ENCODE measurements at regions not wholly inside any gene's neighbourhood (a gene's known extent, or its start where the extent isn't known, plus 50 kb on each side); places are given as distances from the start of the nearest gene placed in this dataset.
"Not testable (repeated sequence)": the region's sequence is repeated elsewhere in the genome, so short reads cannot be mapped to it uniquely, and the experiment has no call there.

- Histone ChIP-seq H3K9me3 (peaks cover 0 to under 1% of the 10 kb centered on the region in 2 donors), H3K27me3 (no peaks in the 10 kb centered on the region), H3K27ac (no peak overlapping the region), H3K36me3 (no peaks in the 10 kb centered on the region), H3K4me1 (no peaks in the 10 kb centered on the region), H3K4me3 (no peak overlapping the region)
- intact Hi-C loops (cut with DNase I): no loop called here
- TF ChIP-seq, protein P1, sequence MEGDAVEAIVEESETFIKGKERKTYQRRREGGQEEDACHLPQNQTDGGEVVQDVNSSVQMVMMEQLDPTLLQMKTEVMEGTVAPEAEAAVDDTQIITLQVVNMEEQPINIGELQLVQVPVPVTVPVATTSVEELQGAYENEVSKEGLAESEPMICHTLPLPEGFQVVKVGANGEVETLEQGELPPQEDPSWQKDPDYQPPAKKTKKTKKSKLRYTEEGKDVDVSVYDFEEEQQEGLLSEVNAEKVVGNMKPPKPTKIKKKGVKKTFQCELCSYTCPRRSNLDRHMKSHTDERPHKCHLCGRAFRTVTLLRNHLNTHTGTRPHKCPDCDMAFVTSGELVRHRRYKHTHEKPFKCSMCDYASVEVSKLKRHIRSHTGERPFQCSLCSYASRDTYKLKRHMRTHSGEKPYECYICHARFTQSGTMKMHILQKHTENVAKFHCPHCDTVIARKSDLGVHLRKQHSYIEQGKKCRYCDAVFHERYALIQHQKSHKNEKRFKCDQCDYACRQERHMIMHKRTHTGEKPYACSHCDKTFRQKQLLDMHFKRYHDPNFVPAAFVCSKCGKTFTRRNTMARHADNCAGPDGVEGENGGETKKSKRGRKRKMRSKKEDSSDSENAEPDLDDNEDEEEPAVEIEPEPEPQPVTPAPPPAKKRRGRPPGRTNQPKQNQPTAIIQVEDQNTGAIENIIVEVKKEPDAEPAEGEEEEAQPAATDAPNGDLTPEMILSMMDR (IDR thresholded peaks at IDR 0.05): no peak
- no peak for ATAC-seq
- DNase-seq: no peak
Observed at GRCh38 chr7:125279961-125280360, 350.3 kb upstream of the POT1 start.

- DNase-seq: no peak
- TF ChIP-seq, protein P1 (IDR thresholded peaks at IDR 0.05): no peak
- no peak for ATAC-seq
- no peak overlapping the region for H3K4me3 ChIP-seq
- no peaks in the 10 kb centered on the region for H3K4me1 ChIP-seq
- H3K27me3 ChIP-seq: no peaks in the 10 kb centered on the region
- intact Hi-C loops (cut with DNase I): no loop called here
- no peaks in the 10 kb centered on the region for H3K36me3 ChIP-seq
- H3K27ac ChIP-seq: no peak overlapping the region
- H3K9me3 ChIP-seq: peaks cover 0 to 2% of the 10 kb centered on the region in 2 donors
Observed at GRCh38 chr7:125278318-125278717, 348.7 kb upstream of the POT1 start.

GRCh38 chr7:125274742-125275141, 345.1 kb upstream of the POT1 start:
- intact Hi-C loops (cut with DNase I); ATAC-seq: not testable (repeated sequence)

DNA sequence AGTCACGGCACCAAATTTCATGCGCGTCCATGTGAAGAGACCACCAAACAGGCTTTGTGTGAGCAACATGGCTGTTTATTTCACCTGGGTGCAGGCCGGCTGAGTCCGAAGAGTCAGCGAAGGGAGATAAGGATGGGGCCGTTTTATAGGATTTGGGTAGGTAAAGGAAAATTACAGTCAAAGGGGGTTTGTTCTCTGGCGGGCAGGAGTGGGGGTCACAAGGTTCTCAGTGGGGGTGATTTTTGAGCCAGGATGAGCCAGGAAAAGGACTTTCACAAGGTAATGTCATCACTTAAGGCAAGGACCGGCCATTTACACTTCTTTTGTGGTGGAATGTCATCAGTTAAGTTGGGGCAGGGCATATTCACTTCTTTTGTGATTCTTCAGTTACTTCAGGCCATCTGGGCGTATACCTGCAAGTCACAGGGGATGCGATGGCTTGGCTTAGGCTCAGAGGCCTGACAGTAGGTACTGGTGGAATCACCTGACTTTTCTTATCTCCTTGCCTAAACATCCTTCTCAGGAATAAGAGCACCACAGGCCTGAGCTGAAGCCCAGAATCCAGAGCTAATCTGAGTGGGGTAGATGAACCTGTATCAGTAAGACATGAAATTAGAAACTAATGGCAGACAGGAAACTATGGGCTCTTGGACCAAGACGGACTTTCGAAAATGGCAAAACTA, 334.7 kb upstream of the POT1 start:
- ATAC-seq; H3K4me3 ChIP-seq; DNase-seq; H3K36me3 ChIP-seq; H3K27me3 ChIP-seq; intact Hi-C loops (cut with DNase I); H3K4me1 ChIP-seq; H3K27ac ChIP-seq; H3K9me3 ChIP-seq: not testable (repeated sequence)

More at GRCh38 chr7:125274742-125275141, 345.1 kb upstream of the POT1 start:
- not testable (repeated sequence) for H3K4me3 ChIP-seq, DNase-seq, H3K4me1 ChIP-seq, H3K27me3 ChIP-seq, H3K27ac ChIP-seq, H3K36me3 ChIP-seq, H3K9me3 ChIP-seq

DNA sequence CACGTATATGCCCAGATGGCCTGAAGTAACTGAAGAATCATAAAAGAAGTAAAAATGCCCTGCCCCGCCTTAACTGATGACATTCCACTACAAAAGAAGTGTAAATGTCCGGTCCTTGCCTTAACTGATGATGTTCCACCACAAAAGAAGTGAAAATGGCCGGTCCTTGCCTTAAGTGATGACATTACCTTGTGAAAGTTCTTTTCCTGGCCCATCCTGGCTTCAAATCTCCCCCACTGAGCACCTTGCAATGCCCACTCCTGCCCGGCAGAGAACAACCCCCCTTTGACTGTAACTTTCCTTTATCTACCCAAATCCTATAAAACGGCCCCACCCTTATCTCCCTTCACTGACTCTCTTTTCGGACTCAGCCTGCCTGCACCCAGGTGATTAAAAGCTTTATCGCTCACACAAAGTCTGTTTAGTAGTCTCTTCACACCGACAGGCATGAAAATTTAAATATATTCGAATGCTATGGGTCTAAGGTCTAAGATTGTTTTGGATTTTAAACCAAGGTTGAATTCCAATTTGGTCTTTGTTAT, 329.3 kb upstream of the POT1 start:
- intact Hi-C loops (cut with DNase I); DNase-seq; H3K4me1 ChIP-seq; H3K4me3 ChIP-seq; H3K27ac ChIP-seq; ATAC-seq; H3K36me3 ChIP-seq; H3K27me3 ChIP-seq; H3K9me3 ChIP-seq: not testable (repeated sequence)

- Histone ChIP-seq H3K27me3 (no peaks in the 10 kb centered on the region), H3K4me1 (no peaks in the 10 kb centered on the region), H3K36me3 (no peaks in the 10 kb centered on the region), H3K27ac (no peak overlapping the region), H3K9me3 (no peaks in the 10 kb centered on the region), H3K4me3 (no peak overlapping the region)
- TF ChIP-seq, protein P1 (IDR thresholded peaks at IDR 0.05): no peak
- ATAC-seq: no peak
- intact Hi-C loops (cut with DNase I): no loop called here
- no peak for DNase-seq
Observed at GRCh38 chr7:125257617-125258016, 328.0 kb upstream of the POT1 start.

DNA sequence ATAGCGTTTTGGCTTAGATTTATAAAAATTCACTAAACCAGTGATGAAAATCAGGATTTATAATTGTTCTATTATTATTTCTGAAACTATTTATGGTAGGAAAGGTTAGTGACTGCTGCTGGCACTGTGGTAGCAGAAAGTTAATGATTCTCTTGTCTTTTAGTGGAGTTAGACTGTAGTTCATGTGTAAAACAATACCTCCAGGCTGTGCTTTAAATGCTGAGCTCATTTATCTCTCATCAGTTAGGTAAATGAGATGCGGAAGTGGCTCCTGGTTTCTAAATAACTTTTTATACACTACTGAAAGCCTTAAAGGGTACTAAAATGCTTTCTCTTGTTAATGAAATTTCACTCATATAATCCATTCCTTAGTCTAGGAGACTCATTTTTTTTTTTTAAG, 326.8 kb upstream of the POT1 start:
- TF ChIP-seq, protein P1 (IDR thresholded peaks at IDR 0.05): no peak
- H3K36me3 ChIP-seq: no peaks in the 10 kb centered on the region
- H3K27ac ChIP-seq: no peak overlapping the region
- H3K4me1 ChIP-seq: no peaks in the 10 kb centered on the region
- no peak for DNase-seq
- no peak overlapping the region for H3K4me3 ChIP-seq
- ATAC-seq: no peak
- H3K27me3 ChIP-seq: no peaks in the 10 kb centered on the region
- intact Hi-C loops (cut with DNase I): no loop called here
- H3K9me3 ChIP-seq: no peaks in the 10 kb centered on the region
